Fibroblast of upper back skin (primary cell): ENCODE measurements at regions not wholly inside any gene's neighbourhood (a gene's known extent, or its start where the extent isn't known, plus 50 kb on each side); places are given as distances from the start of the nearest gene placed in this dataset.
A peak's percentile ranks its signal among the peaks of the same experiment; 100 is the strongest.

Experiments
- DNase-seq: peaks from one replicate; pipeline ENCODE4 v3.0.0-alpha.2; 2013

DNA sequence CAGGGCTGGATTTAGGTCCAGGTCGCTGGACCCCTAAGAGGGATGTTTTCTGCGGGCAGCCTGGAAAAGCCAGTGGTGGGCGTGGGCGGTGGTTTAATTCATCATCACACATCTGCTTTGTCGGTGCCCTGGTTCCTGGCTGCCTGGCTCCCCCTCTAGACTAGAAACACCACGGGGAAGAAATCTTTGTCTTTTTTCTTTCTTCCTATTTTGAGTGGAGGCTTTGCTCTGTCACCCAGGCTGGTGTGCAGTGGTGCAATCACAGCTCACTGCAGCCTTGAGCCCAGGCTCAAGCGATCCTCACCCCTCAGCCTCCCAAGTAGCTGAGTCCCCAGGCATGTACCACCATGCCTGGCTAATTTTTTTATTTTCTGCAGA, 86.6 kb upstream of the LINC01488 start:
- DNase-seq: no peak

DNA sequence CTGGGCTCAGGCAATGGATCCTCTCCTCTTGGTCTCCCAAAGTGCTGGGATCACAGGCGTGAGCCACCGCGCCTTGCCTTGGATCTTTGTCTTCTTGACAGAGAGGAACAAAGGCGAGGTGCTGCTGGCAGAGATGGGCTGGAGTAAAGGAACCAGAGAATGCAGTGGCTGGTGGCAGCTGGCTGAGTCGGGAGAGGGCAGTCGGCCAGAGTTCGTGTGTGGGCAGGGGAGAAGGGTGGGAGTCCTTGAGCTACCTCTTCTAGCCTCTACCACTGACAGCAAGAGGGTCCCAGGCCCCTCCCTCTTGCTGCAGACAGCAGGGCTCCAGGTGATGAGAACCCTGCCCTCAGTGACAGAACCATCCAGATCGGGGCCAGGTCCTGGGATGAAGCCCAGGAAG, 86.2 kb upstream of the LINC01488 start:
- no peak for DNase-seq

DNA sequence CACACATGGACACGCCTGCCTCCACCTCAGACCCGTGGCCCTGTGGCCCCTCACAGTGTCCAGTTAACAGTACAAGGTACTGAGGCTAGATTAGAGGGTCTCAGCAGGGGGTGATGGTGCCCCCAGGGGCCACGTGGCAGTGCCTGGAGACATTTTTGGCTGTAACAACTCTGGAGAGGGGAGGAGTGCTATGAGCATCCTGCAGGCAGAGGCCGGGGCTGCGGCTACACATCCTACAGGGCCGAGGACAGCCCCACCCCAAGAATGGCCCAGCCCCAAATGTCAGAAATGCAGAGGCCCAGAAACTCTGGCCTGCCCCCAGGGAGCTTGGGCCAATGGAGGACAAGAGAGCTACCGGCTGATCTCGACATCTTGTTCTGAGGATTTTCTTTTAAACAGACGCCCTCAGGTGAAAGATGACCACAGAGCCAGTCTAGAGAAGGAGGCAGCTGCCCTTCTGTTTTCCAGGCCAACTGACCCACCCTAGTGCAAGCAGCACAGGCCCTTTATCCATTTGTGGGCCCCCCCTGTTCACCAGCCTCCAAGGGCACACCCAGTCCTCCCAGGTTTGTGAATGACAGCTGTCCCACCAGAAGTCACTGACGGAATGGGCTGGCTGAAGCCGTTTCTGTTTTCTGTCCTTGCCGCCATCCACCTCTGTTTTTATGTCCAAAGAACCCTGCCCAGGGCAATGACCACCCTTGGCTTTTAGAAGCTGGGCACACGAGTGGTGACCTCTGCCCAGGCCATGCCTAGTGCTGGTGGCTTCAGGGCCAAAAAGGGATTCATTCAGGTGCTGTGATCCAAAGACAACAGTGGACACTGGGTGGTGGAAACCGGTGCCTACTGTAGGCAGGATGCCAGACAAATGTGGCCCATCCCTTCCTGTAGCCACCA, 85.2 kb upstream of the LINC01488 start:
- no peak for DNase-seq

GRCh38 chr11:69396948-69397307, 84.5 kb upstream of the LINC01488 start:
- DNase-seq: no peak

- no peak for DNase-seq
These were observed 83.7 kb upstream of the LINC01488 start for GRCh38 chr11:69397732-69398131.

DNA sequence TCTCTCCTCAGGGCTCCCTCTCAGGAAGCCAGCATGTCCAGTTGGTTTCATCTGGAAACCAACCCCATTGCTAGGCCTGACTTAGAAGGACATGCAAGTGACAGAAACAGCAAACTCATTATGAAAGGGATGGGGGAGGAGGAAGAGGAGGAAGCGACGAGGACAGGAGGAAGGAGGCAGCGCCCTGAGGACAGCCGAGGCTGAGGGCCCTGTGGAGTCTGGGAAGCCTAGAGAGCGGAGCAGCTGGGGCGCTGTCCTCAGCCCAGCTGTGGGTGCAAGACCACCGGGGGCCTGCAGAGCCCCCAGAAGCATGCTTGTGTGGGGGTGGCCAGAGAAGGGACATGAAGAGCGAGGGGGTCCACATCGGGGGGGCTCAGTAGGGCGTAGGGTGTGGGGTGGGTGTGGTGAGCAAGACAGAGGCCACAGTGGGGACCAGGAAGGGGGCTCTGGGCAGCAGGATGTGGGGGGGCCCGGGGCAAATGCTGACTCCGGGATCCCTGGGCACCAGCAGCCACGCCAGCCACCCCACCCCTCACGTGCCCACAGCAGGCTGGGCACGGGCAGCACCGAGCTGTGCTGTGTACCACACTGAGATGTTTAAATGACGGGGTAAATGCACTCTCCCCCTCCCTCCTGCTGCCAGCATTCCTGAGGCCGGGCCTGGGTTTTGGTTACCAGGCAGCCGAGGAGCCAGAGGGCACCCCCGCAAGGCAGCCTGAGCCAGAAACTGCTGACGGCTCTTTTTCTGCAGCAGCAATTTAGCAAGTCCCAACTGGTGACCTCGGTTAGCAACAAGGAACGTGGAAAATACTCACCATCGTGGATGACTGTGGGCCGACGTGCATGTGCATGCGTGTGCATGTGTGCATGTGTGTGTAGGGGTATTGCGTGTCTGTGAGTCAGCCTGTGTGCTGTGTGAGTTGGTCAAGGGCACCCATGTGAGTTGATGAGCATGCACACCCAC, 82.7 kb upstream of the LINC01488 start:
- DNase-seq: peak; percentile 30

- DNase-seq: no peak
These were observed 81.3 kb upstream of the LINC01488 start for GRCh38 chr11:69400140-69400539.

DNA sequence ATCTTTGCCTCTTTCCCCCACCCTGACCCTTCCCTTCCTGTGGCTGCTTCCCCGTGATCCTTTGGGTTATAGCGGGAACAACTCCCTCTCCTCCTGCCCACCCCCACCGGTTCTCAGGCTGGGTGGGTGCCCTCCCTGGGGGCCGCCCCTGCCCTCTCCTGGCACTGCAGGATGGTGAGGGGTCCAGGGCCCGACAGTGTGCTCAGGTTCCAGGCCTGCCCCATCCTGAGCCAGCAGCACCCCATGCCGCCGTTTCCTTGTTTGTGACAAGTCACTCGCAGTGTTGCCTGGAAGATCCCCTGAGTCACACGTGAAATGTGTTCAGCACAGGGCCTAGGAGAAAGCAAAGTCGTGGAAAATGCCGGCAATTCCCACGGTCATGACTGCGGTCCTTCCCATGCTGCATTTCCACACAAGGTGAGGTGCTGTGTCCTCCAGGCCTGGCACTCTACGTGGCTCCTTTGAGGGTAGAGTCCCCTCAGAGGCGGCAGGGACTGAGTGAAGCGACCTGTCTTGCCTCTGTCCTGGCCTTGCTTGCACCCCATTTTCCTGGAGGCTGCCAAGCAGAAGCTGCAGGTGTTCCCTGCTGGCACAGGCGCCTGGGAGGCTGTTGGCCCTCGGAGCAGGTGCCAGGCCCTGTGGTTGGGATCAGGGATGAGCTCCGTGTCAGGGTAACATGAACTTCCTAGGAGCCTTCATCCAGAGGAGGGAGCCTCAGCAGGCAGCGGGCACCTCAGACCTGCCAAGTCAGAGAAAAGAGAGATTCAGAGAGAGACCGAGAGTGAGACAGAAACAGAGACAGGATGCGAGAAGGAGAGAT, 80.5 kb upstream of the LINC01488 start:
- DNase-seq: no peak

GRCh38 chr11:69401715-69402114, 79.7 kb upstream of the LINC01488 start:
- no peak for DNase-seq

GRCh38 chr11:69402251-69402887, 79.1 kb upstream of the LINC01488 start:
- DNase-seq: no peak

DNA sequence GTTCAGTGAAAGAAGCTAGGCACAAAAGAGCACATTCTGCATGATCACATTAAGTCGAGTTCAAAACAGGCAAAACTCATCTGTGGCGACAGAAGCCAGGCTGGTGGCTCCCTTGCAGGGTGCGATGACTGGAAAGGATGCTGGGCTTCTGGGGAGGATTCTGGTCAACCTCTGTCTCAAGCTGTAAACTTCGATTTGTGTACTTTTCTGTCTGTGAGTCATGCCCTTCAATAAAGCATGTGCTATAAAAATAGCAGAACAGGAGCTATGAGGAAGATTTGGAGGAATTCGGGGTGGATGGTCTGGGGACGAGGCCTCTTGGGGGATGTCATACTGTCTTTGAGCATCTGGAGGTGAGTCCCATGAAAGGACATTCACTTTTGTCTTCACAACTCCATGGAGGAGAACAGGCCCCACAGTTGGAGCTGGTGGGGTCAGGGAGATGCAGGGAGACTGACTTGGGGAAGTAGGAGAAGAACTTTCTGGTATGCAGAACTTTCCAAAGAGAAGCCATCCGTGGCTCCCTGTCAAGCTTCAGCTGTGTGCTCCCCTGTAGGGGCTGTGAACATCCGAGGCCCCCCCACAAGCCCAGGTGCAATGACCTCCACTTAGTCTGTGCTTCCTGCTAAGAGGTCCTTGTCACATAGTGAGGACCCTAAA, 77.8 kb upstream of the LINC01488 start:
- DNase-seq: peak; percentile 24

GRCh38 chr11:69406060-69406459, 75.4 kb upstream of the LINC01488 start:
- no peak for DNase-seq

GRCh38 chr11:69409812-69410645, 71.4 kb upstream of the LINC01488 start:
- DNase-seq: no peak

GRCh38 chr11:69411257-69411924, 70.1 kb upstream of the LINC01488 start:
- no peak for DNase-seq

DNA sequence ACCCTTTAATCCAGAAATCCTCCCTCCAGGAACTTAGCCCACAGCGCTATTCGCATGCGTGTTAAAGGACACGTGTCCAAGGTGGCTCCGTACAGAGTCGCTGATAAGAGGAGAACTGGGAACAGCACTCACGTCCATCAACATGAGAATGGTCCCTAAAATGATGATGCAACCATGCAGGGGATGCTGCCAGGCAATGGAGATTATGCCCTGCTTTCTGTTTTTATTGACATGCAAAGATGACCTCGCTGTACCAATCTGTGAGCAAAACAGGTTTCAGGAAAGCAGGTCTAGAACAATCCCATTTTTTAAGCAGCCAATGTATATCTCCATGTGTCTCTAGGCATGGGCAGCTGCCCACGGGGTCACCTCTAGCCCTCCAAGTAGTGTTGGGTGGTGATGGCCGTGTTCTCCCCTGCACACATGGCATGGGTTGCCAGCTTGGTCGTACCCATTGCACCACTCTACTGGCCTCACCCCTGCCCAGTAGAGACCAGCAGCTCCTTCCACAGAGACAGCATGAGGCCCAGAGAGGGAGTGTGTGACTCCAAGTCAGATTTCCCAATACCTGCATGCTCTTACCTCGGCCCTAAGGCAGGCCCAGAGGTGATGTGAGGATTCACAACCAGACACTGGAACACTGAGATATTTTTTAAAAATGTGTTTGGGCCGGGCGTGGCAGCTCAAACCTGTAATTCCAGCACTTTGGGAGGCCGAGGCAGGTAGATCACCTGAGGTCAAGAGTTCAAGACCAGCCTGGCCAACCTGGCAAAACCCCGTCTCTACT, 68.3 kb upstream of the LINC01488 start:
- DNase-seq: no peak

GRCh38 chr11:69413993-69414392, 67.5 kb upstream of the LINC01488 start:
- no peak for DNase-seq

GRCh38 chr11:69414773-69415187, 66.7 kb upstream of the LINC01488 start:
- no peak for DNase-seq

DNA sequence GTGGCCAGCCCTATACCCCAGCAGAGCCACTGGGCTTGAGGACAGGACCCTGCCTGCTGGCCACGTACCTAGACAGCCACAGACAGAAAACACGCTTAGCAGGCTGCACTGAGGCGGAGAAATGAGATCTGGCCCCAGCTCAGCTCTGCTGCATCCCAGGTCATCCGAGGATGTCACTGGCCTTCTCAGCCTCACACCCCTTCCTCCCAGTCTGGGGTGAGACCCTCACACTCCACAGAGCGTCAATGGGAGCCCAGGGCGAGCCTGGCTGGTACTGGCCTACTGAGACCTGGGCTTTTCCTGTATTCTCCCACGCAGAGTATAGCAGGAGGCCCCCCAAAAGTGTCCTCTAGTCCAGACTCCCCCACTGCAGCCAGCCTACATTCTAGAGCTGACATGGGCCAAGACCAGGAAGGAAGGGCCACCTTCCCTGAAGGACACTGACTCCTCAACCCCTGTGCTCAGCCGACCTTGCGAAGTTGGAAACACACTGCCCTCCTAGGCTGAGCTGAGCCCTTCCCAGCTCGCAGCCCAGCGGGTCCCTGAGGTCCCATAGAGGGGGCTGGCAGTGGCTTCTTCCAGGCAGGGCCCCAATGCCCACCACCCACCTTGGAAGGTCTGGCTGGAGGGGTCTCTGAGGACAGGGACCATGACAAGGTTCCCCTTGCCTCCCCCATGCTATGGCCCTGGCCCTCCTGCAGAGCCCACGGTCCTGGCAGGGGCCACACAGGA, 65.9 kb upstream of the LINC01488 start:
- DNase-seq: no peak

DNA sequence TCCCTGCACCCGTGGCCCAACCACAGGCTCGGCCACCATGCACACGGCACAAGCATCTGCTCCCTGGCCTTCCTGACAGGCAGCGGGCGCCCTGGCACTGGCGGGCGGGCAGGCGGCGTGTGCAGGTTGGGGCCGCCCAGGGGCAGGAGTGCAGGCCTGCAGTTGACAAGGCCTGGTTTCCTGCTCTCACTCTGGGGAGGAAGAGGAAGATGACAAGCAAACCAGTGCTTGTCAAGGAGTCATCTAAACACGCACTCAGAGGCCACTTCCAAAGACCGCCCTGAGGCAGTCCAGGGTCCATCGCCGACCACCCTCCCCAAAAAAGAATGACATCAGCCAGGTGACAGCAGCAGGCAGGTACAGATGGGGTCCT, 65.3 kb upstream of the LINC01488 start:
- no peak for DNase-seq
